PFSK-1 (cell line): ENCODE measurements at regions not wholly inside any gene's neighbourhood (a gene's known extent, or its start where the extent isn't known, plus 50 kb on each side); places are given as distances from the start of the nearest gene placed in this dataset.

ENCODE experiments used
- FOXP2 ChIP-seq: optimal IDR thresholded peaks from 2 replicates; pipeline ENCODE3; 2011; ENCODE audit warnings: borderline replicate concordance, control low read depth, inconsistent platforms; ENCODE audit not compliant: insufficient read depth; ENCODE audit errors: extremely low read length, extremely low read depth
- POLR2AphosphoS5 ChIP-seq: IDR thresholded peaks from 2 replicates; pipeline ENCODE4 v1.6.1; 2012; ENCODE audit warnings: low read depth, mild to moderate bottlenecking, control low read depth, low read length, moderate library complexity
- REST ChIP-seq, 2 experiments: IDR thresholded peaks; 2 replicates each; pipeline versions ENCODE4 v1.6.1 to v1.8.0; 2011 to 2012; ENCODE audit warnings: low read depth in 2 of 2, low read length in 2 of 2, control low read depth in 1 of 2, inconsistent platforms in 1 of 2, mild to moderate bottlenecking in 1 of 2, moderate library complexity in 1 of 2; ENCODE audit not compliant: insufficient read depth in 1 of 2
- SIN3A ChIP-seq: IDR thresholded peaks from 2 replicates; pipeline ENCODE4 v1.6.1; 2012; ENCODE audit warnings: mild to moderate bottlenecking, low read length, moderate library complexity, borderline replicate concordance; ENCODE audit not compliant: insufficient read depth
- TAF1 ChIP-seq: IDR thresholded peaks from 2 replicates; pipeline ENCODE4 v1.6.1; 2012; ENCODE audit warnings: low read length, control low read depth, borderline replicate concordance; ENCODE audit not compliant: insufficient read depth

GRCh38 chr7:17690030-17690429 is 250.3 kb downstream of the SNX13 start:
- TF ChIP-seq TAF1 (no peak), REST (IDR thresholded peaks at IDR 0.05; ENCODE audit: insufficient read depth in 1 of 2, low read depth in 2 of 2, low read length in 2 of 2) (0 out of 4 replicates have a peak, but pooled peaks of 1 of the 2 experiments have one; percentile 23), POLR2AphosphoS5 (no peak), SIN3A (no peak), FOXP2 (no peak)
